Mucosa of descending colon (tissue), 3 donors: ENCODE measurements at regions not wholly inside any gene's neighbourhood (a gene's known extent, or its start where the extent isn't known, plus 50 kb on each side); places are given as distances from the start of the nearest gene placed in this dataset.
A peak's percentile ranks its signal among the peaks of the same experiment; 100 is the strongest.

ENCODE experiments used
- ATAC-seq: fragments of 200-7000 bp; cut with Tn5 transposase; one replicate; pipeline ENCODE4 v1.9.1; 2020; ENCODE audit warnings: mild to moderate bottlenecking, moderate library complexity
- DNase-seq, 3 donors: peaks; one replicate each; pipeline ENCODE4 v3.0.0-alpha.2; 2020
- H3K36me3 ChIP-seq: fragments of 200-600 bp; one replicate; pipeline ENCODE4 v1.8.0; 2021; ENCODE audit warnings: low read depth, mild to moderate bottlenecking
- H3K4me1 ChIP-seq: fragments of 200-600 bp; one replicate; pipeline ENCODE4 v1.8.0; 2021; ENCODE audit warnings: low read depth, mild to moderate bottlenecking
- H3K4me3 ChIP-seq: fragments of 200-600 bp; one replicate; pipeline ENCODE4 v1.8.0; 2021; ENCODE audit warnings: mild to moderate bottlenecking
- H3K9me3 ChIP-seq: fragments of 200-600 bp; one replicate; pipeline ENCODE4 v1.8.0; 2021; ENCODE audit warnings: mild to moderate bottlenecking
- intact Hi-C, 2 donors: fragments of 100-400 bp; cut with DNase I in 1 of 2; cut with micrococcal nuclease in 1 of 2; formaldehyde crosslinking; loops; one replicate each; pipeline versions ENCODE4 v1.11.0 to v1.11.1; 2022; cut with DNase I, micrococcal nuclease
- TF ChIP-seq, protein P1 (sequence below): fragments of 200-600 bp; IDR thresholded peaks from one replicate; pipeline ENCODE4 v1.8.0; 2022; ENCODE audit warnings: antibody characterized with exemption, mild to moderate bottlenecking
- donor health status: DM: no; HTN: no; CAD: no; lungs with moderate emphysema.
- donor health status: DM: no; HTN: no; CAD: no.
- donor health status: DM: no; HTN: yes; CAD: no.

GRCh38 chr13:38053896-38054295 is 184.3 kb upstream of the TRPC4 start:
- no peak overlapping the region for H3K4me3 ChIP-seq
- no peak for DNase-seq
- intact Hi-C loops, result no loop called here
- H3K9me3 ChIP-seq, result no peaks in the 10 kb centered on the region
- H3K4me1 ChIP-seq, result no peaks in the 10 kb centered on the region
- H3K36me3 ChIP-seq, result no peaks in the 10 kb centered on the region
- ATAC-seq, result no peak
- TF ChIP-seq, protein P1, sequence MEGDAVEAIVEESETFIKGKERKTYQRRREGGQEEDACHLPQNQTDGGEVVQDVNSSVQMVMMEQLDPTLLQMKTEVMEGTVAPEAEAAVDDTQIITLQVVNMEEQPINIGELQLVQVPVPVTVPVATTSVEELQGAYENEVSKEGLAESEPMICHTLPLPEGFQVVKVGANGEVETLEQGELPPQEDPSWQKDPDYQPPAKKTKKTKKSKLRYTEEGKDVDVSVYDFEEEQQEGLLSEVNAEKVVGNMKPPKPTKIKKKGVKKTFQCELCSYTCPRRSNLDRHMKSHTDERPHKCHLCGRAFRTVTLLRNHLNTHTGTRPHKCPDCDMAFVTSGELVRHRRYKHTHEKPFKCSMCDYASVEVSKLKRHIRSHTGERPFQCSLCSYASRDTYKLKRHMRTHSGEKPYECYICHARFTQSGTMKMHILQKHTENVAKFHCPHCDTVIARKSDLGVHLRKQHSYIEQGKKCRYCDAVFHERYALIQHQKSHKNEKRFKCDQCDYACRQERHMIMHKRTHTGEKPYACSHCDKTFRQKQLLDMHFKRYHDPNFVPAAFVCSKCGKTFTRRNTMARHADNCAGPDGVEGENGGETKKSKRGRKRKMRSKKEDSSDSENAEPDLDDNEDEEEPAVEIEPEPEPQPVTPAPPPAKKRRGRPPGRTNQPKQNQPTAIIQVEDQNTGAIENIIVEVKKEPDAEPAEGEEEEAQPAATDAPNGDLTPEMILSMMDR, result no peak

DNA sequence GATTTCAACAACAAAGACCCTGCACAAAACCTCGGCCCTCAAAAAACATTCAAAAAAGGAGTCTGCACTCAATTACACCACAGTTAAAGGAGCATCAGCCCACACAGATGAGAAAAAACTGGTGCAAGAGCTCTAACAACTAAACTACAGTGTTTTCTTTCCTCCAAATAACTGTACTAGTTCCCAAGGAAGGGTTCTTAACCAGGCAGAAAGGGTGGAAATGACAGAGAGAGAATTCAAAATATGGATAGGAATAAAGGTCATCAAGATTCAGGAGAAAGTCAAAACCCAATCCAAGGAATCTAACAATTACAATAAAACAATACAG is 176.4 kb upstream of the TRPC4 start:
- Histone ChIP-seq H3K36me3 (no peaks in the 10 kb centered on the region), H3K4me1 (no peaks in the 10 kb centered on the region), H3K4me3 (no peak overlapping the region), H3K9me3 (no peaks in the 10 kb centered on the region)
- TF ChIP-seq, protein P1, result no peak
- no peak for DNase-seq
- ATAC-seq, result no peak
- intact Hi-C loops, result no loop called here

DNA sequence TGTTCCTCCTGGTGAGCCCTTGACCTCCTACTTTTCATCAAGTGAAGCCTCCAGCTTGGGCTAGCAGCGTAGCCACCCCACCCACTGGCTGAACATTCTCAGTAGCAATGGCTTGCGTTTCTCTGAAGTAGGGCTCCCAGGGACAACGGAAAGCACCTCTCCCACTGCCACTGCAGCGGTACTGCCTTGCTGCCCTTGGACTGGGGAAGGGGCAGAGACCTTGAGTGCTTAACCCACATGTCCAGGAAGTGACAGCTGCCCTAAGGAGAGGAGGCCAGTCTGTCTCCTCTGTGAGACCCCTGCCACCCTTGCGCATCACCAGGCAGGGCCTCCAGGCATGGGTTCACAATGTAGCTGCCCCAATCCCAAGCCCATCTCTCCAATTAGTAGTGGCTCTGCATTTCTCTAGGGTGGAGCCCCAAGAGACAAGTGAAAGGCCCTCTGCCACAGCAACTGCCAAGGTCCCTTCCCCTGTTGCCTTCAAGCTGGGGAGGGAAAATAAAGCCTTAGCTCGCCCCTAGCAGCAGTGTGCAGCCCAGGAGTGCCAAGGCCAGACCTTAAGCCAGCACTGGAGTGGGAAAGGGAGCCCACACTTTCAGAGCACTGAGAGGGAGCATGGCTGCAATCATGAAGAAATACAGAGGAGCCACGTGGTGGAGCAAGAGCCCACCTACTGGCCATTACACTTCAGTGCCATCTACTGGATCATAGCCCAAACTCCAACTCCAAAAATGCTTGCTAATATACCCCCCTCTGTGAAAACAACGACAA is 175.9 kb upstream of the TRPC4 start:
- intact Hi-C loops, result no loop called here
- Histone ChIP-seq H3K9me3 (no peaks in the 10 kb centered on the region), H3K36me3 (no peaks in the 10 kb centered on the region), H3K4me3 (no peak overlapping the region), H3K4me1 (no peaks in the 10 kb centered on the region)
- TF ChIP-seq, protein P1, result no peak
- DNase-seq (peak in 1 of 3 donors; percentile 17), ATAC-seq (peak; percentile 71)

GRCh38 chr13:38044067-38044466 is 174.5 kb upstream of the TRPC4 start:
- ATAC-seq, result no peak
- H3K4me3 ChIP-seq, result no peak overlapping the region
- H3K9me3 ChIP-seq, result no peaks in the 10 kb centered on the region
- H3K36me3 ChIP-seq, result no peaks in the 10 kb centered on the region
- DNase-seq, result no peak
- intact Hi-C loops, result no loop called here
- TF ChIP-seq, protein P1, result no peak
- H3K4me1 ChIP-seq, result no peaks in the 10 kb centered on the region

GRCh38 chr13:38042771-38043170 is 173.2 kb upstream of the TRPC4 start:
- TF ChIP-seq, protein P1, result no peak
- Histone ChIP-seq H3K36me3 (no peaks in the 10 kb centered on the region), H3K4me3 (no peak overlapping the region), H3K4me1 (no peaks in the 10 kb centered on the region), H3K9me3 (no peaks in the 10 kb centered on the region)
- DNase-seq, result no peak
- ATAC-seq, result no peak
- intact Hi-C loops, result no loop called here

- TF ChIP-seq, protein P1, result no peak
- peaks cover 10% of the 10 kb centered on the region for H3K9me3 ChIP-seq
- ATAC-seq (no peak), DNase-seq (no peak)
- intact Hi-C loops, result no loop called here
- no peak overlapping the region for H3K4me3 ChIP-seq
- no peaks in the 10 kb centered on the region for H3K36me3 ChIP-seq
- no peaks in the 10 kb centered on the region for H3K4me1 ChIP-seq
These were observed 154.9 kb upstream of the TRPC4 start for GRCh38 chr13:38024431-38024830.
